Breast epithelium (tissue), 3 donors: ENCODE measurements at regions not wholly inside any gene's neighbourhood (a gene's known extent, or its start where the extent isn't known, plus 50 kb on each side); places are given as distances from the start of the nearest gene placed in this dataset.

Experiments used
- POLR2A ChIP-seq: fragments of 450-650 bp; IDR thresholded peaks from one replicate; pipeline ENCODE4 v1.6.1; 2016; ENCODE audit warnings: antibody characterized with exemption, mild to moderate bottlenecking, moderate library complexity
- POLR2AphosphoS5 ChIP-seq, 3 donors: sonication (generic); formaldehyde crosslinking; IDR thresholded peaks; one replicate each; pipeline ENCODE4 v1.6.1; 2017; ENCODE audit warnings: antibody characterized with exemption in 3 of 3
- TF ChIP-seq, protein P1 (sequence below), 3 donors: fragments of 450-650 bp; IDR thresholded peaks; one replicate each; pipeline ENCODE4 v1.5.1; 2016 to 2017; ENCODE audit warnings: antibody characterized with exemption in 3 of 3, mild to moderate bottlenecking in 3 of 3, moderate library complexity in 3 of 3

GRCh38 chr14:66115740-66116502 lies 370.2 kb upstream of the CCDC196 start:
- TF ChIP-seq POLR2A (no peak), POLR2AphosphoS5 (IDR thresholded peaks at IDR 0.05) (no peak)
- TF ChIP-seq, protein P1, sequence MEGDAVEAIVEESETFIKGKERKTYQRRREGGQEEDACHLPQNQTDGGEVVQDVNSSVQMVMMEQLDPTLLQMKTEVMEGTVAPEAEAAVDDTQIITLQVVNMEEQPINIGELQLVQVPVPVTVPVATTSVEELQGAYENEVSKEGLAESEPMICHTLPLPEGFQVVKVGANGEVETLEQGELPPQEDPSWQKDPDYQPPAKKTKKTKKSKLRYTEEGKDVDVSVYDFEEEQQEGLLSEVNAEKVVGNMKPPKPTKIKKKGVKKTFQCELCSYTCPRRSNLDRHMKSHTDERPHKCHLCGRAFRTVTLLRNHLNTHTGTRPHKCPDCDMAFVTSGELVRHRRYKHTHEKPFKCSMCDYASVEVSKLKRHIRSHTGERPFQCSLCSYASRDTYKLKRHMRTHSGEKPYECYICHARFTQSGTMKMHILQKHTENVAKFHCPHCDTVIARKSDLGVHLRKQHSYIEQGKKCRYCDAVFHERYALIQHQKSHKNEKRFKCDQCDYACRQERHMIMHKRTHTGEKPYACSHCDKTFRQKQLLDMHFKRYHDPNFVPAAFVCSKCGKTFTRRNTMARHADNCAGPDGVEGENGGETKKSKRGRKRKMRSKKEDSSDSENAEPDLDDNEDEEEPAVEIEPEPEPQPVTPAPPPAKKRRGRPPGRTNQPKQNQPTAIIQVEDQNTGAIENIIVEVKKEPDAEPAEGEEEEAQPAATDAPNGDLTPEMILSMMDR (IDR thresholded peaks at IDR 0.05), result no peak
